IPS-NIHi7 (cell line): ENCODE measurements at regions not wholly inside any gene's neighbourhood (a gene's known extent, or its start where the extent isn't known, plus 50 kb on each side); places are given as distances from the start of the nearest gene placed in this dataset.

Experiments used
- DNase-seq: peaks from one replicate; pipeline ENCODE4 v3.0.0; 2012; ENCODE audit warnings: mixed read lengths; ENCODE audit errors: extremely low spot score

DNA sequence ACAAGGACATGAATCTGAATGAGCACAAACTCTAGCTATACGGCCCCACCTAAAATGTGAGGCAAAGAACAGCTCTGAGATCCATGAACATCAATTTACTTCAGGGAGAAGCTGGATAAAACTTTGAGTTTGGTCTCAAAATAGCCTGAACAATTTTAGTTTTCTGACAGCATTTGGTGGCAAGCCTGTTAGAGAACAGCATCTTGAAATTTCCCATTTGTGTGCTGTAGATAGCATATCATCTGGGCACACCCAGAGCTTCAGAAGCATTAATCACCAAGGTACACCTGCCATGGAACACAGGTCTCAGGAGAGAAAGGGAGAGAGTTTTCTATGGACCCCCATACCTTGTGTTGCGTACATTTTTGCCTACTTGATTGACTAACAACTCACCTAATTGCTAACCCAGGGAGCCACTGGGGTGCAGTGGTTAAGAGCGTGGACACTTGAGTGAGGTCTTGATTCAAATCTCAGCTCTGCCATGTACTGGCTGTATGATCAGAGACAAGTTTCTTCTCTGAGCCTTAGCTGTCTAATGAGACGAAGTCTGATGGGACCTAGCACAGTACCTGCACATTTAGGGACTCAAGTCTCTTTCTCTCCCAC is 264.9 kb downstream of the PIK3R1 start:
- DNase-seq, result no peak

DNA sequence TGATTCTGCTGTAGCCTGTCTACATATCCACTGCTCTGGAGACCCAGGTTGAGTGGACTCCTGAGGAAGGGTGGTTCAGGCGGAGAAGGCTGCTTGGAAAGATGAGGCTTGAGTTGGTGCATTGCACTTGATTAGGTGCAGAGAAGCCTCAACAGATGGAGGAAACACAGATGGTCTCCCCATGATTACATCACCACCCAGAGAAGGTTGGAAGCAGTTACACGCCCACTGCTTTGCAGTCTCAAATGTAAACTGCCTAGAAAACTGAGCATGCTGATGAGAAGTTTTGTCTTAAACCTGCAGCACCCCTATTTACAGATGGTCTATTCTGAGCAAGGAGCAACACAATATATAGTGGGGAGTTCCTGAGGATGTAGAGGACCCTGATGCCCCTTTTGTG is 266.6 kb downstream of the PIK3R1 start:
- no peak for DNase-seq

GRCh38 chr5:68484307-68485068 is 268.9 kb downstream of the PIK3R1 start:
- no peak for DNase-seq

DNA sequence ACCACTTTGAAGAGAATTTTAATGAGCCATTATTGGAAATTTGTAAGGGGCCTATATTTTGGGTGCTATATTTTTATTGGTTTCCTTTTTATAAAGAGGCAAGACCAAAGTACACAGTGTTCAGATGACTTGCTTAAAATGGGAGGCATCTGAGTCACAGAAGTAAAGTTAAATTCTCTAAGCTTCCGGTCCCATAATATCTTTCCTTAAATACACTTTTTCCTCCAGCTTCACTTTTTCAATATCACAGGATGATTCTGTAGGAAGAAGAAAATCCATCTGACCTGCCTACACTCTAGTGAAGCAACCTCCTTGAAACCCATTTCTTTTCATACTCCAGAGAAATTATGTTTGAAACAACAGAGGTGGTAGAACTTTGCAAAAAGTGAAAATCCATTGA is 274.0 kb downstream of the PIK3R1 start:
- no peak for DNase-seq

GRCh38 chr5:68490406-68490805 is 274.9 kb downstream of the PIK3R1 start:
- DNase-seq, result no peak

GRCh38 chr5:68494771-68495170 is 279.2 kb downstream of the PIK3R1 start:
- DNase-seq, result no peak

GRCh38 chr5:68499987-68500386 is 284.4 kb downstream of the PIK3R1 start:
- DNase-seq, result no peak

- DNase-seq, result no peak
Observed at GRCh38 chr5:68500813-68501212, 285.3 kb downstream of the PIK3R1 start.

DNA sequence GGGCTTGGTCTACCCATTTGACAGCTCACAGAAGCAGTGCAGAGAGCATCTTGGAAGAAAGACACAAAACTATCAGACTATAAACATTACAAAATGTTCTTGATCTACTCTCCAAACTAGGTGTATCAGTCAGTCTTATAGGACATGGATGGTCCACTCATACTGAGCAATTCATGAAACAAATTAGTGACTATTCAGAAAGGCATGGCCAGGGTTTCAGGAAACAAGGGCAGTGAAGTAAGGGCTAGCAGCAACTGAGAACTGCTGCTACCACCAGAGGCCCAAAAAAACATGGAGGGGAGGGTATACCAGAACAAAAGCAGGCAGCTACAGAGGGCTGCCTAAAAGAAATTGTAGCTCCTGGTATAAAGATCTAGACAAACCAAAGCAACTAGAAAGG is 287.0 kb downstream of the PIK3R1 start:
- DNase-seq, result no peak

DNA sequence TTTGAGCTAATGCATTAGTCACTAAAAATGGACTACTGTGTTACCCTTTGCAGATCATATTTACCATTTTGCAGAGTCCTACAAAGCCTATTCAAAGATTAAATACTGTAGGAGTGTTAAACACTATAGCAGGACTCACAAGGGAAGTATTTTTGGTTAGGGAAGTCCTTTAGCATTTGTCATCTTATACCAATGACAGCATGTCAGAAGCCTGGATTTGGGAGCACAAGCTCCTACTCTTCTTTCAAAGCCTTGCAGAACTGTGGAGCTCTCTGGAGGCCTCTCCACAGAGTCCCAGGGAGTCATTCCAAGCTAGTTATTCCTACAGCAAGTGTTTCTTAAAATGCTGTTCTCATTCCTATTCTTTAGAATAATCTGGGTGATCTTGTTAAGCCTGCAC is 288.8 kb downstream of the PIK3R1 start:
- no peak for DNase-seq

GRCh38 chr5:68505917-68506860 is 290.6 kb downstream of the PIK3R1 start:
- DNase-seq, result no peak

GRCh38 chr5:68515514-68515913 is 300.0 kb downstream of the PIK3R1 start:
- DNase-seq, result no peak

DNA sequence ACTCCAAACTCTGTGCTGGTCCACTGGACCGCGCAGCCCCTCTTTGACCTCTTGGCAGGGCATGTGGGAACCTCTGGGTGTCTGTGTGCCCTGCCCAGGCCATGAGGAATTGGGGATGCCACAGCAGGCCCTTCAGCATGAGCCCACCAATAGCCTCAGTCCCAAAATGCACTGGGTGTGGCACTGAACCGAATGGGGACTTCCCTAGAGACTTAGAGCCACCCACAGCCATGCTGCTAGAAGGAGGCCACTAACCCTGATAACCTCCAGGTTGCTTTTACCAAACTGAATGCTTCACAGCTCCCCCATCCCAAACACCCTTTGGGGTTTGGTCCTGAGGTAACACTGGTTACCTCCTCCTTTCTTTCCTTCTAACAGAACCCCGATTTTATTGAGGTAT is 302.7 kb downstream of the PIK3R1 start:
- DNase-seq, result no peak

GRCh38 chr5:68519143-68519542 is 303.6 kb downstream of the PIK3R1 start:
- DNase-seq, result no peak

- DNase-seq, result no peak
Observed at GRCh38 chr5:68521776-68522175, 306.2 kb downstream of the PIK3R1 start.

- DNase-seq, result no peak
Observed at GRCh38 chr5:68522863-68523262, 307.3 kb downstream of the PIK3R1 start.

GRCh38 chr5:68528821-68529273 is 313.3 kb downstream of the PIK3R1 start:
- no peak for DNase-seq

- no peak for DNase-seq
Observed at GRCh38 chr5:68529581-68529980, 314.0 kb downstream of the PIK3R1 start.

DNA sequence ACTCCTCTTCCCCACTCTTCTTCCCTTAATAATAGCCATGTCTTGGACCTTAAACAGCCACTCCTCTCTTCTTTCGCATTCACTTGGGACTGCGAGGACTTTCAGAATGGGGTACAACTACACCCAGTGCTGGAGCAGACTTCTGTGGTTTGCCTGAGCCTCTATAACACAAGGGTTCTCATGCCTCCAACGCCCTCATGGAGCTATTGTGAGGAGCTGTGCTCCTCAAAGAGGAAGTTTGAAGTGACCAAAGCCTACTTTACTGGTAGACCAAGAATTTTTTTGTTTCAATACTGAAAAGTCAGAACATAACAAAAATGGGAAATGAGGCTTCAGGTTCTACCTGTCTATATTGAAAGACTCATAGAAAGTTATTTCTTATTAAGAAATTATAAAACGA is 316.4 kb downstream of the PIK3R1 start:
- no peak for DNase-seq

DNA sequence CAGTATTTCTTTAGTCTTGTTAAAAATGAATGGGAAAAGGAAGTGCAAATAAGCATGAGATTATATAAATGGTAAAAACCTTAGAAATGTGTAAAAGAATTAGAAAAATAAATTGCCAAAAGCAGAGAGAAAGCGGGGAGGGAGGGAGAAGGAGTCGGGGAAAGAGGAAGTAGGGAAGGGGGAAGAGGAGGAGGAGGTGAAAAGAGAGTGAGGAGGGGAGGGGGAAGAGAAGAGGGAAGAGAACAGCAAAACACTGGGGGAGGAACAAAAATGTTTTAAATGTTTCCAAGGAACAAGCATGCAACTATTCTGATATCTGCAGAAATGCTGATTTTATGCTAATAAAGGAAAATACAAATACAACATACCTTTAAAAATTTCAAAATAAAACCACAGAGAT is 317.5 kb downstream of the PIK3R1 start:
- DNase-seq, result no peak

- DNase-seq, result no peak
Observed at GRCh38 chr5:68533571-68534084, 318.1 kb downstream of the PIK3R1 start.
